Kidney capillary endothelial cell (primary cell): ENCODE measurements at regions not wholly inside any gene's neighbourhood (a gene's known extent, or its start where the extent isn't known, plus 50 kb on each side); places are given as distances from the start of the nearest gene placed in this dataset.

Experiments used
- DNase-seq: peaks from one replicate; pipeline ENCODE4 v3.0.0-alpha.2; 2018; ENCODE audit warnings: low spot score

GRCh38 chr2:88832992-88833389, 141.5 kb downstream of the RPIA start:
- no peak for DNase-seq

DNA sequence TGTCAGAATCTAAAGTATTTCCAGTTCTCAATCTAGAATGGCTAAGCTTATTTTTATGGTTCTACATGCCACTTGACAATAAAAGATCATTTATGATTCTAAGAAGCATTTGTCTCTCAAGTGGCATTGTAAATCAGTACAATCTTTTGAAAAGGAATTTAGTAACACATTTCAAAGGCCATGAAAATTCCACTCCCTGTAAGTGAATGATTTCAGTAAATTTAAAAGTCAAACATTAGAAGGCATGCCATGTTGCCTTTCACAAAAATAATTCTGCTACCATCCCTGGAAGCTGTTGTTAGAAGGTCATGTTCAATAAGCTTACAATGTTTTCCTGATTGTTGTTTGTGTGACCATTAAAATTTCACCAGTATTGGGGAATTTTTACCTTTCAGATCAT, 142.9 kb downstream of the RPIA start:
- no peak for DNase-seq

DNA sequence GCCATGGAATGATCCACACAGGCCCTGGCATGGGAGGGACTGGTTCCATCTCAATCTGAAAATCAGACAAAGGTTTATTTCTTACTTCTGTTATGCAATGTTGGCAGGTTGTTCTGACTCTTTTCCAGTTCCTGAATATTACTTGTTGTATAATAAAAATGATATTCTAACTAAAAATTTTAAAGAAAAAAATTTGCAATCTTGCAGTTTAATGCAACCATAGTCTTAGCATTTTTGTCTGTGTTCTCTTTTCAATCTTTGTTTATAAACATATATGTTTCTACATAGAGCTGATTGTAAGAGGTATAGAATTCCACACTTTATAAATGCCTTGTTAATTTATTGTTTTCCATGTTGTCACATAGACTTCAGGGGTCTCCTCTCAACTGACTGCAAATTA, 143.4 kb downstream of the RPIA start:
- no peak for DNase-seq

DNA sequence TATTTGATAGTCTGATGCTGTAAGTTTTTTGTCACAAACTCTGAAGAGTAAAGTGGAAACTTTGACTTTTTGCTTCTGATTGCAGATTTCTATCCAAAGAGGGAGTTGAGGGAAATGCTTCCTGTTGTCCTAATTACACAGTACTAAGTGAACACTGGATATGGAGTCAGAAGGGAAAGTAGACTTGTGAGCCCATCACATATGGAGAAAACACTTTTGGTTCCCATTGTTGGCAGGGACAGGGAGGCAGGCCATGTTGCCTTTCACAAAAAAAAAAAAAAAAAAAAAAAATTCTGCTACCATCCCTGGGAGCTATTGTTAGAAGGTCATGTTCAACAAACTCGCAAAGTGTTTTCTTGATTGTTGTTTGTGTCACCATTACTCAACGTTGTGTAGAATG, 144.3 kb downstream of the RPIA start:
- DNase-seq = no peak

DNA sequence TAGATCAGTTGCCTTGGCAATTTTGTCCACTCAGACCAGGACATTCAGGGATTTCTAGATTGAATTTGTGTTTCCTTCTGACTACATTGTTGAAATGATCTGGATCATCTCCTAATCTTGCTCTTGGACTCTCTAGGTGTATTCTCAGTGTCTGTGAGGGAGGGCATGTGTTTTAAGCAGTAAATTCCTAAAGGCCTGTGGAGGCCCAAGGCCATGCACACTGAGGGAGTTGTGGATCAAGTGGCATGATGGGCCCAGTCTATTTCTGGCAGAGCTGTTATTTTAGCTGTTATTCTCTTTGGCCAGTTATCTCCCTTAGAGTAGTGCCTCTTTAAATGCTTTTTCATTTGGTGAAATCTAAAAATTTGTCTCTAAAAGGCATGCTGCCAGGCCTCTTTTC, 144.9 kb downstream of the RPIA start:
- DNase-seq = no peak

GRCh38 chr2:88837511-88838160, 146.2 kb downstream of the RPIA start:
- no peak for DNase-seq

DNA sequence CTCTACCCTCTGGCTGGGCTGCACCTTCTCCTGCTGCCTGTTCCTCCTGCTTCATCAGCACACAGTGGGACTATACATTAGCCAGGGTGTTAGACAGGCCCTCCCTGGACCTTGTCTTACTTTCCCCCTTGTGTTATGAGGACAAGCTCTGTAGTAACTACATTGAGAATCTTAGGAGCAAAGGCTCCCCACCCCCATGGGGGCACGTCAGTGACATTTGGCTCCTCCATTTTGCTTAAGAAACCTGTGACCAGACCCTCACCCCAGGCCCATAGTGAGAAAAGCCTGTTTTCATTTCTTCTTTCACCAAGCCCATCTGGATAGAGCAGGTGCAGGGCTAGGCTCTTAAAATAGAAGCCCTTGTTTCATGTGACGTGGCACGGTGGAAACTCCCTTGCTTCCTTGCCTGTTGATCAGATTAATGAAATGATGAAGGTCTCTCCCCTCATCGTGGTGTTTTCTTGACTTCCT, 146.7 kb downstream of the RPIA start:
- DNase-seq = no peak

DNA sequence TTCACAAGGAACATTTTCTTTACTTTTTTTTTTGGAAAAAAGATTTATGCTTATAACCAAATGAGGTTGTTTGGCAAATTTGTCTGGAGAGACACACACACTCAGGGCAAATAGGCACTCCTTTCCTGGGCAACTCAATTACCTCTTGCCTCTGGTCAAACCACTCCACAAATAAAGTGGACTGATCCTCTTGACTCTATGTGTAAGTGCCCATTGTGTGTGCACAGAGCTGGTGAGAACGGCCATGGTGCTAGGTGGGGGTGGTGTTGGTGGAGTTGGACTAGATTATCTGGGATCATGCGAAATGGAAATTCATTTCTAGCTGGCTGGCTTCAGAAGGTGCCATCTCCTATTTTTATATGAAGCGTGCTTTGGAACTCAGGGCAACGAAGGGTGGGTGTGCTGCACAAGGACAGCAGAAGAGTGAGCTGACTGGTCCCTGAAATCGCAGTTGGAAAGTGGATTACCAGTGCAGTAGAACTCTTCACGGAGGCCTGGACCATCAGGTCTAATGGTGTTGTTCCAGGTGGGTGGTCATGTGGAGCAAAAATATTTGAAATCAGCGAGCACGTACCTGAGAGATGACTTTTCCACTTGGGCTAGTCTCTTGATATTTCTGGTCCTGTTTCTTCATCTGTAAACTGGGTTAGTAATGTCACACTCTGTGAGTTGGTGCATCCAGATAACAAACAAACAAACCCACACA, 149.9 kb downstream of the RPIA start:
- DNase-seq = no peak

- no peak for DNase-seq
These were observed 151.4 kb downstream of the RPIA start for GRCh38 chr2:88842656-88843460.

GRCh38 chr2:88843651-88844050, 152.2 kb downstream of the RPIA start:
- no peak for DNase-seq

- DNase-seq = no peak
These were observed 153.5 kb downstream of the RPIA start for GRCh38 chr2:88844960-88845359.

DNA sequence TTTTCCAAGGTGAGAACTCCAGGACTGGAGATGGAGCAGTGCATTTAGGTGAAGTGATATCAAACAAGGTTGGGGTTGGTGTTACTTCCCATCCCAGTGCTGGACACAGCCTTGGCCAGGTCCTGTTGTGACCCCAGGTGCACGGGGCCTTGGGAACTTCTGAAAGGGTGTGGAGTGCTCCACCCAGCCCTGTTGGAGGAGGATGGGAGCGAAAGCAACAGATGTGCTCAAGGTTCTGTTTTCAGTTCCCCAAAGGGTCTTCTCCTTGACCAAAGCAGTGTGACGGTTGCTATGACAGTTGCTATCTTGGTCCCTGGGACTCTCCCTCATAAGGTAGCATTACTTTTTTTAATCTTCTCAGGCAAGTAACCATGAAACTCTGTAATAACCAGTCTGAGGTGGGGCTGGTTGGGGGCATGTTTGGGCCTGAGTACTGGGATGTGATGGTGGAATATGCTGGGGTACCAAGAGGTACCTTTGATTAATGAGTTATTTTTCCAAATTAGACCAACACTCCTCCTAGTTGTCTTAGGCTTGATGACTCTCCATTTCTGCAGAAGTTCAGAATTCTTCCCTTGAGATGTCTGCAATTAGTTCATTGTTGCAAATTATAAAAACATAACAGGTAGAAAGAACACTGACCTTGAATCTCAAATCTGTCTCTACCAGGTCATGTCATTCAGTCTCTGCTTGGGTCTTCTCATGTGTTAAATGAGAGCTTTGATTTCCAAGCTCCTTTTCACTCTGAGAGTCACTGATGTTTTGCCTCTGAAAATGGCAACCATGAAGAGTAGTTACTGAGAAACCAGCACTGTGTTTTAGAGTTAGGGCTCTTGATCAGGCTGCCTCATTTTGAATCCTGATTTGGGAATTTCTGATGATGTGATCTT, 154.5 kb downstream of the RPIA start:
- DNase-seq = no peak

- DNase-seq = no peak
These were observed 161.4 kb downstream of the RPIA start for GRCh38 chr2:88852753-88853402.

- no peak for DNase-seq
These were observed 161.9 kb downstream of the RPIA start for GRCh38 chr2:88853403-88853790.

- no peak for DNase-seq
These were observed 163.1 kb downstream of the RPIA start for GRCh38 chr2:88854528-88854927.

- DNase-seq = no peak
These were observed 164.3 kb downstream of the RPIA start for GRCh38 chr2:88855620-88856408.

- no peak for DNase-seq
These were observed 165.1 kb downstream of the RPIA start for GRCh38 chr2:88856409-88857135.

DNA sequence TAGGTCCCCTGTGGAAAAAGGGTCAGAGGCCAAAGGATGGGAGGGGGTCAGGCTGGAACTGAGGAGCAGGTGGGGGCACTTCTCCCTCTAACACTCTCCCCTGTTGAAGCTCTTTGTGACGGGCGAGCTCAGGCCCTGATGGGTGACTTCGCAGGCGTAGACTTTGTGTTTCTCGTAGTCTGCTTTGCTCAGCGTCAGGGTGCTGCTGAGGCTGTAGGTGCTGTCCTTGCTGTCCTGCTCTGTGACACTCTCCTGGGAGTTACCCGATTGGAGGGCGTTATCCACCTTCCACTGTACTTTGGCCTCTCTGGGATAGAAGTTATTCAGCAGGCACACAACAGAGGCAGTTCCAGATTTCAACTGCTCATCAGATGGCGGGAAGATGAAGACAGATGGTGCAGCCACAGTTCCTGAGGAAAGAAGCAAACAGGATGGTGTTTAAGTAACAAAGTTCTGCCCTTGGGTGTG, 165.8 kb downstream of the RPIA start:
- DNase-seq = no peak

DNA sequence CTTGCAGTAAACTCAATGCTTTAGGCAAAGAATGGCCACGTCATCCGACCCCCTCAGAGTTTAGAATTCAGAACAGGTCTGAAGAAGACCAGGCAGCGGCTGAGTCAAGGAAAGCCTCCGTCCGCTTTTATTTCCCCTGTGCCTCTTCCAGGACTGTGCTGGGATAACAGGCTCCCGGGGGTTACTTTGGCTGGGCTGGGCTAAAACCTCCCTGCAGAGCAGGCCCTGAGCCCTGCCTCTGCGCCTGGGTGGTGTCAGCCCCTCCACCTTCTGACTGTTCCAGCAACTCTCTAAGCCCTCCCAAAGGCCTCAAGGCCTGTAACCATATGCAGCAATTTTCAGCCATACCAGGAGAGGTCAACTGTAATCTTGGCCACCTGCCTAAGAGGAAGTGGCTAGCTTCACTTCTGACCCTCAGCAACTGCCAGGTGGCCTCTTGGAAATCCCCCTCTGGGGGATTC, 166.5 kb downstream of the RPIA start:
- DNase-seq = no peak

- no peak for DNase-seq
These were observed 168.0 kb downstream of the RPIA start for GRCh38 chr2:88859461-88859860.
